SH-SY5Y (cell line): ENCODE measurements at regions not wholly inside any gene's neighbourhood (a gene's known extent, or its start where the extent isn't known, plus 50 kb on each side); places are given as distances from the start of the nearest gene placed in this dataset.

Source experiments
- GATA2 ChIP-seq: IDR thresholded peaks from 2 replicates; pipeline ENCODE4 v1.6.1; 2011; ENCODE audit warnings: mild to moderate bottlenecking, low read depth, low read length
- GATA3 ChIP-seq: IDR thresholded peaks from 2 replicates; pipeline ENCODE4 v1.6.1; 2011; ENCODE audit warnings: low read depth, mild to moderate bottlenecking, low read length, moderate library complexity

- TF ChIP-seq GATA2, result no peak
- no peak for TF ChIP-seq GATA3
These were observed 172.0 kb upstream of the LRIG1 start for GRCh38 chr3:66672830-66673229.
